ENCODE measurements at regions not wholly inside any gene's neighbourhood (a gene's known extent, or its start where the extent isn't known, plus 50 kb on each side); places are given as distances from the start of the nearest gene placed in this dataset.
"Not testable (repeated sequence)": the region's sequence is repeated elsewhere in the genome, so short reads cannot be mapped to it uniquely, and the experiment has no call there.

DNA sequence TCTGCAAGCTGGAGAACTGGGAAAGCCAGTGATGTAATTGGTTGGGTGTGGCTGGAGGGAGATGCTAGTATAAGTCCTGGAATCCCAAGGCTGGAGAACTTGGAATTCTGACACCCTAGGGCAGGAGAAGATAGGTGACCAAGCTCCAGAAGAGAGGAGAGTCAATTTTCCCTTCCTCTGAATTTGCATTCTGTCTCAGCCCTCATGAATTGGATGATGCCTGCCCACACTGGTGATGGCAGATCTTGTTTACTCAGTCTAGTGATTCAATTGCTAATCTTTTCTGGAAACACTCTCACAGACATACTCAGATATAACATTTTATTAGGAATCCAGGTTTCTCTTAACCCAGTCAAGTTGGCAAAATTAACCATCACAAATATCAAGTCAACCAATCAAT is 287.2 kb downstream of the RDH14 start:
- DNase-seq (no peak), ATAC-seq (replicated peaks) (no peak)
- Mint-ChIP-seq H3K36me3 (no peaks in the 10 kb centered on the region), H3K27ac (no peak overlapping the region), H3K27me3 (no peaks in the 10 kb centered on the region), H3K4me1 (no peaks in the 10 kb centered on the region), H3K4me3 (no peak overlapping the region), H3K9me3 (no peaks in the 10 kb centered on the region)

DNA sequence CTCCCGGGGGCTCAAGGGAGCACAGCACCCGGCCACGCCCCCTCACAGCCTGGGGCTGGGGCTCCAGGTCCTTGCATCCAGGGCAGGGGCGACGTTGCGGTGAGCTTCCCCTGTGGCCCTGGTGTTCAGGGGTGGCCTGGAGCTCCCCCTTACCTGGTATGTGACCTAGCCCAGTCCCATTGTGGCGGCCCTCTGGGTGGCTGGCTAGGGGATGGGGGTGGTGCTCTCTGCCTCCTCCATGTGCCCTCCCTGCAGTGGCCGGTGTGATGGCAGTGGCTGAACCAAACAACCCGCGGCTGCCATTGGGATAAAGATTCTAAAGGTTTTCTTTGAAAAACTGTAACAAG is 288.3 kb downstream of the RDH14 start:
- Mint-ChIP-seq H3K4me1 (no peaks in the 10 kb centered on the region), H3K4me3 (no peak overlapping the region), H3K27me3 (no peaks in the 10 kb centered on the region), H3K36me3 (no peaks in the 10 kb centered on the region), H3K27ac (no peak overlapping the region), H3K9me3 (no peaks in the 10 kb centered on the region)
- DNase-seq: no peak
- ATAC-seq (replicated peaks): no peak

DNA sequence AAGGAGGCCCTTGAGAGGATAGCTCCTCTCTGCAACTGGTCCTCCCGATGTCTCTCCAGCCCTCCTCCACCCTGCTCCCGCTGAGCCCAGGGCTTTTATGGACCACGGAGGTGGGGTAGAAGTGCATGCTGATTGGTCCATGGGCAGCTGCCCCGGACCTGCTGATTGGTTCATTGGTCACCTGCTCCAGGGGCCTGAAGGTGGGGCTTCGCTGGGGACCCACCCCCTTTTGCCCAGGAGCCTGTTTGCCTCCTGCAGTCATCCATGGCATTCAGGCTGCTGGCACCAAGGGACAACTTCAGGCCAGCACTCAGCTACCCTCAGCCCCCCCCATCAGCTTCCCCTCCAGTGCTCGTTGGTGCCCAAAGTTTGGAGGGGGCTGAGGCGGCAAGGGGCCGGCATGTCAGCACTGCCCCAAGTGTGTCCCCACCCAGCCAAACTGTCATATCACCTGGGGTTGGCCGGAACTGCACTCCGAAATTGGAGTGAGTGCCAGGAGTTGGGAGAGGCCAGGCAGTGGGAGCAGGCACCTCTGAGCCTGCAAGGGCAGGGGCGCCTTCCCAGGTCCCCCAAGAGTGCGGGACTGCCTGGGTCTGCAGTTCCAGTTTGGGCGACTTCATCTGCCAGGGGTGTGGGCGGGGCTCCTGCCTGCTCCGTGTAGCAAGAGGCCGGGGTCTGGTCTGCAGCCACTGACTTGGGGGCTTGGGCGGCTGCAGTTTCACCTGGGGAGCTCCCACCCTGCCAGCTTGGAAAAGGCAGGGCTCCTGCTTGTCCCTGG is 288.9 kb downstream of the RDH14 start:
- no peaks in the 10 kb centered on the region for H3K27me3 Mint-ChIP-seq
- no peaks in the 10 kb centered on the region for H3K9me3 Mint-ChIP-seq
- H3K4me1 Mint-ChIP-seq: no peaks in the 10 kb centered on the region
- H3K27ac Mint-ChIP-seq: no peak overlapping the region
- ATAC-seq (replicated peaks): no peak
- no peak for DNase-seq
- no peak overlapping the region for H3K4me3 Mint-ChIP-seq
- H3K36me3 Mint-ChIP-seq: no peaks in the 10 kb centered on the region

DNA sequence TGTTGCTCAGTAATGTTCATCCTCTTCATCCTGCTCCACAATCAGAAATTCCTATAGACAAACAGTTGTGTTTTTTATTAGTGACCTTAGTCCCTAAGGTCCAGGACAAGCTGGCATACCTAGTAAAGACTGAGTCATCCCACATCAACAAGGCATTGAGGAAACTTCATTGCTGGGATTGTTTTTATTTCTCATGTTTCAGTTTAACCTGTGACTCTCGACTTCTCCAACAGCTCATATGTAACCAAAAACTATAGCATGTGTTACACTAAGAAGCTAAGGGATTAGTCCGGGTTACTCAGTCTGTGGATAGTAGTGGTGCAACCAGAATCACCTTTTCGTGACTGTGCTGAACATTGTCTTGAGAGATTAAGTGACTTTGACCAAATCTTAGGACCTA is 292.1 kb downstream of the RDH14 start:
- Mint-ChIP-seq H3K4me3 (no peak overlapping the region), H3K9me3 (no peaks in the 10 kb centered on the region), H3K27ac (no peak overlapping the region), H3K36me3 (no peaks in the 10 kb centered on the region), H3K4me1 (no peaks in the 10 kb centered on the region), H3K27me3 (peaks cover 0 to 4% of the 10 kb centered on the region in 2 donors)
- ATAC-seq (replicated peaks) (no peak), DNase-seq (no peak)

DNA sequence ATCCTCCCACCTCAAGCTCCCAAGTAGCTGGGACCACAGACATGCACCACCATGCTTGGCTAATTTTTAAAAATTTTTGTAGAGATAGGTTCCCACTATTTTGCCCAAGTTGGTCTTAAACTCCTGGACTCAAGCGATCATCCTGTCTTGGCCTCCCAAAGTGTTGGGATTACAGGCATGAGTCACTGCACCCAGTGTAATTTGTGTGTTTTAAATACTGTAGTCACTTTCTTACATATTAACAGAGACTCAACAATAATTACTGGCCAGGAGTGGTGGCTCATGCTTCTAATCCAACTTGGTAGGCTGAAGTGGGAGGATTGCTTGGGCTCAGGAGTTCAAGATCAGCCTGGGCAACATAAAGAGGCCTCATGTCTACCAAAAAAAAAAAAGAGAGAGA is 293.0 kb downstream of the RDH14 start:
- Mint-ChIP-seq H3K36me3 (no peaks in the 10 kb centered on the region), H3K27me3 (peaks cover 0 to 4% of the 10 kb centered on the region in 2 donors), H3K4me3 (no peak overlapping the region), H3K4me1 (no peaks in the 10 kb centered on the region), H3K9me3 (no peaks in the 10 kb centered on the region), H3K27ac (no peak overlapping the region)
- ATAC-seq (replicated peaks): no peak
- DNase-seq: no peak

DNA sequence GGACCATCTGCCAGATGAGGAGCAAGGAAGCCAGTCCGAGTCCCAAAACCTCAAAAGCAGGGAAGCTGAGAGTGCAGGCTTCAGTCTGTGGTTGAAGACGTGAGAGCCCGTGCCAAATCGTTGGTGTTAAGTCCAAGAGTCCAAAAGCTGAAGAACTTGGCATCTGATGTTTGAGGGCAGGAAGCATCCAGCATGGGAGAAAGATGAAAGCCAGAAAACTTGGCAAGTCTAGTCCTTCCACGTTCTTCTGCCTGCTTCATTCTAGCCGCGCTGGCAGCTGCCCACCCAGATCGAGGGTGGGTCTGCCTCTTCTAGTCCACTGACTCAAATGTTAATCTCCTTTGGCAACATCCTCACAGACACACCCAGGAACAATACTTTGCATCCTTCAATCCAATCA is 293.8 kb downstream of the RDH14 start:
- H3K27me3 Mint-ChIP-seq; H3K27ac Mint-ChIP-seq; DNase-seq; H3K4me1 Mint-ChIP-seq; H3K9me3 Mint-ChIP-seq; ATAC-seq (replicated peaks); H3K4me3 Mint-ChIP-seq; H3K36me3 Mint-ChIP-seq: not testable (repeated sequence)

DNA sequence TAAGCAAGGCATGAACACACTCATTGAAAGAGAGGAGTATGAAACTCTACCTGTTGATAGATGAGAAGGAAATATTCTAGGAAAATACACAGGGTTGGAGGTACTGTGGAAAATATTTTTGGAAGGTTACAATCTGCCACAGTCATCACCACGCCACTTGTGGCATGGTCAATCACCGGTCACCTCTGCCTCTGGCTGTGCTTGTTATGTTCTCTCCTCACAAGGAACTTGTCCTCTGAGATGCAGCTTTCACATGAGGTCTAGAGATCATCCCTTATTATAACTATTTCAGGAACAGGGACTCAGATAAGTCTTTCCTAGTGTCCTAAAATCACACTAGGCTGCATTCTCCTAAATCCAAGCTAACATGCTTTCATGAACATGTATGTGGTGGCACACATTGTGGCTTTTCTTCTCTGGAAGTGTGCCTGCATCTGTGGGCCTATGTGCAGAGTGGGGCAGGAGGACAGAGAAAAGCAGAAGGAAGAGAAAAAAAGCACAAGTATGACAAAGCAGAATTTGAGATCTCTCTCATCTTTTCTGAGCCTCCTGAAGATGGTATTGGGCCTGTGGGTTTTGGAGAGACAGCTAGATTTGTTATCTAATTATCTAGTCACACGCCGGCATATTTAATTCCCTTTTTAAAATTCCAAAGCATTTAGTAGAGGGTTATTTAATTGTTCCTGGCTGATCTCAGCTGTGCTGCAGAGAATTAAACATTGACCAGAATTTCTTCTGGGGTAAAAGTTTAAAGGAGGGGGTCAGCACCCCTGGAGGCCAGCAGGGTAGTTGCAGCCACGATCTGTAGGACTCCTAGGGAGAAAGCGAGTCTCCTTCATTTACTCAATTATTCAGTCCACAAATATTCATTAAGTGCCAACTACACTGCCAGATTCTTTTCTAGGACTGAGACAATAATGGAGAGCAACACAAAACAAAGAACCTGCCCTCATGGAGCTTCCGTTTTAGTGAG is 294.6 kb downstream of the RDH14 start:
- H3K9me3 Mint-ChIP-seq: no peaks in the 10 kb centered on the region
- no peak overlapping the region for H3K4me3 Mint-ChIP-seq
- H3K4me1 Mint-ChIP-seq: no peaks in the 10 kb centered on the region
- ATAC-seq (replicated peaks) (no peak), DNase-seq (no peak)
- H3K36me3 Mint-ChIP-seq: no peaks in the 10 kb centered on the region
- H3K27ac Mint-ChIP-seq: no peak overlapping the region
- peaks cover 0 to 4% of the 10 kb centered on the region in 2 donors for H3K27me3 Mint-ChIP-seq

DNA sequence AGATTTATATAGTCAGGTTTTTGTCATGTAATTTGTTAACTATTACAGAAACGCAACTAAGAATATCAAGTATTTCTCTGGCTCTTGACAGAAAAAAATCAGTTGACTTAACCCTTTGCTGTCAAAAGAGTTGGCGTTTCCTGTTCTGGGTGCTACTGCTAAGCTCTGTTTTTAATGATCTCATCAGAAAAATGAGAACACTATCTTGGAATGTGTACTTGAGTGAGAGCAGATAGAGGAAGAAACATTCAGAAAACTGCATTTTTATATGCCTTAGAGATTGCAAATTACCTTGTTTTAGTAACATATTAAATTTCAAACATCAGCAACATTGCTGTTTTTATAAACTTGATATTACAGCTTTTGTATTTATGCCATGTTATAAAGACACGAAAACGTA is 297.9 kb downstream of the RDH14 start:
- H3K27me3 Mint-ChIP-seq: peaks cover 0 to 4% of the 10 kb centered on the region in 2 donors
- DNase-seq (no peak), ATAC-seq (replicated peaks) (no peak)
- H3K27ac Mint-ChIP-seq: no peak overlapping the region
- no peak overlapping the region for H3K4me3 Mint-ChIP-seq
- H3K36me3 Mint-ChIP-seq: no peaks in the 10 kb centered on the region
- H3K4me1 Mint-ChIP-seq: no peaks in the 10 kb centered on the region
- no peaks in the 10 kb centered on the region for H3K9me3 Mint-ChIP-seq

DNA sequence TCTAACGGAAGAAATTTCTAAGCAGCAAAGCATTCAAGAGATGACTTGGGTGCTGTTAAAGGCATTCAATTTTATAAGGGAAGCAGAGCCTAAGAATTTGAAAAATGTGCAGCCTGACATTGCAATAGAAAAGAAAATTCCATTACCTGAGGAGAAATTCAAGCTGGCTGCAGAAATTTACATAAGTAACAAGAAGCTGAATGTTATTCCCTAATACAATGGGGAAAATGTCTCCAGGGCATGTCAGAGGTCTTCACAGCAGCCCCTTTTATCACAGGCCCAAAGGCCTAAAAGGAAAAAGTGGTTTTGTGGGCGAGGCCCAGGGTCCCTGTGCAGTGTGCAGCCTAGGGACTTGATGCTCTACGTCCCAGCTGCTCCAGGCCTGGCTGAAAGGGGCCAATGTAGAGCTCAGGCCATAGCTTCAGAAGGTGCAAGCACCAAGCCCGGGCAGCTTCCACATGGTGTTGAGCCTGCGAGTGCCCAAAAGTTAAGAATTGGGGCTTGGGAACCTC is 306.7 kb downstream of the RDH14 start:
- H3K4me1 Mint-ChIP-seq: no peaks in the 10 kb centered on the region
- DNase-seq (no peak), ATAC-seq (replicated peaks) (no peak)
- no peak overlapping the region for H3K4me3 Mint-ChIP-seq
- H3K27me3 Mint-ChIP-seq: no peaks in the 10 kb centered on the region
- H3K27ac Mint-ChIP-seq: no peak overlapping the region
- no peaks in the 10 kb centered on the region for H3K9me3 Mint-ChIP-seq
- no peaks in the 10 kb centered on the region for H3K36me3 Mint-ChIP-seq

DNA sequence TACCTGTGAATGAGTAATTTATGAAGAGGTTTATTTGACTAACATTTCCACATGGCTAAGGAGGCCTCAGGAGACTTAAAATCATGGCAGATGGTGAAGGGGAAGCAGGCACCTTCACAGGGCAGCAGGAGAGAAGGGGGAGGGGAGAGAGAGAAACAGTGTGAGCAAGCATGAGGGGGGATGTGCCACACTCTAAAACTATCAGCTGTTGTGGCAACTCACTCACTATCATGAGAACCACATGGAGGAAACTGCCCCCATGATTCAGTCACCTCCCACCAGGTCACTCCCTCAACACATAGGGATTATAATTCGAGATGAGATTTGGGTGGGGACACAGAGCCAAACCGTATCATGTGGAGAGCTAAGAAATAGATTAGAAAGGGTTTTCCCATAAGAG is 309.0 kb downstream of the RDH14 start:
- no peaks in the 10 kb centered on the region for H3K27me3 Mint-ChIP-seq
- no peaks in the 10 kb centered on the region for H3K4me1 Mint-ChIP-seq
- H3K9me3 Mint-ChIP-seq: no peaks in the 10 kb centered on the region
- ATAC-seq (replicated peaks) (no peak), DNase-seq (no peak)
- H3K4me3 Mint-ChIP-seq: no peak overlapping the region
- H3K27ac Mint-ChIP-seq: no peak overlapping the region
- H3K36me3 Mint-ChIP-seq: no peaks in the 10 kb centered on the region

DNA sequence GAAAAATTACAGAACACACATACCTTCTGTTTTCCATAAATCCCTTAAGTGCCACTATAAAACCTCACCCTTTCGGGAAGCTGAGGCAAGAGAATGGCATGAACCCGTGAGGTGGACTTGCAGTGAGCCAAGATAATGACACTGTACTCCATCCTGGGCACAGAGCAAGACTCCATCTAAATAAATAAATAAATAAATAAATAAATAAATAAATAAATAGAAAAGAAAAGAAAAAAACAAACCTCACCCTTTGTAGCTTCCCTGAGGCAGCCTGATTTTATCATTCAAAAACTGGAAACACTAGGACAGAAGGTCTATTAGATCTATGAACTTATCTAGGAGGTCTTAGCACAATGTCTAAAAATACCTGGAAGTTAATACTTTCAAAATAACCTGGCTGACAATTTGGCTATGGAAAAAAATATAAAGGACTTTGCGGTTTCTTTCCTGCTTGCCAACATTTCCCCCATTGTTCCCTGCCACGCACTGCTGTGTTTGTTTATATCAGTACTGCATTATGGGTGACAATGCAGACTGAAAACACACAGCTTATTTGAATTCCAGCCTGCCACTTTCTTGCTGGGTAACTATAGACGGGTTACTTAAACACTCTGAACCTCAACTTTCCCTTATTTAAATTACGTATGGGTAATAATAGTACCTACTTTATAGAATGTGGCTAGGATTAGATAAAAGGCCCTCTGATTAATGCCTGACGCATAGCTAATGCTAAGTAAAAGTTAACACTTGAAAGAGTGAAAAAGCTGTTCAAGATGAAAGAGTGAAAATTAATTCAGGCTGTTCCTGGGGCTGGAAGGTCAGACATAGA is 313.0 kb downstream of the RDH14 start:
- H3K36me3 Mint-ChIP-seq: no peaks in the 10 kb centered on the region
- H3K4me3 Mint-ChIP-seq: no peak overlapping the region
- no peaks in the 10 kb centered on the region for H3K4me1 Mint-ChIP-seq
- ATAC-seq (replicated peaks) (no peak), DNase-seq (no peak)
- H3K27me3 Mint-ChIP-seq: peaks cover 7 to 11% of the 10 kb centered on the region in 2 donors
- H3K9me3 Mint-ChIP-seq: no peaks in the 10 kb centered on the region
- H3K27ac Mint-ChIP-seq: no peak overlapping the region

DNA sequence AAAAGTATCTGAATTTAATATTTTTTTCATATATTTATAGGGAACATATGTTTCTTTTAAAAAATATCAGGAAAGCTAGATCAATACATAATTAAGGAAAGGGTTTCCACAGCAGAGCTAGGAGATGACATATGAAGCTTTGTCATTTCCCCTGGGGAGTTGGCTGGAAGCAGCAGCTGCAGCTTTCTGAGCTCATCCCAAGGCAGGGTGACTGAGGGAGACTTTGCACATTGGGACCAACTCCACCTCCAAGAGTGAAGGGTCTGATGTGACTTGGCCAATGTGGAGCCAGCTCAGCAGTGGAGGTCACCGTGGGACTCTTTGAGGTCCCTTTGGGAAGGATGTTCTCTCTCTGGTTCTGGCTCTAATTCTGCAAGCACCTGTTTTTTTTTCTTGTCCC is 315.1 kb downstream of the RDH14 start:
- Mint-ChIP-seq H3K27me3 (peaks cover 7 to 11% of the 10 kb centered on the region in 2 donors), H3K4me1 (no peaks in the 10 kb centered on the region), H3K36me3 (no peaks in the 10 kb centered on the region), H3K9me3 (no peaks in the 10 kb centered on the region), H3K27ac (no peak overlapping the region), H3K4me3 (no peak overlapping the region)
- ATAC-seq (replicated peaks): no peak
- no peak for DNase-seq

DNA sequence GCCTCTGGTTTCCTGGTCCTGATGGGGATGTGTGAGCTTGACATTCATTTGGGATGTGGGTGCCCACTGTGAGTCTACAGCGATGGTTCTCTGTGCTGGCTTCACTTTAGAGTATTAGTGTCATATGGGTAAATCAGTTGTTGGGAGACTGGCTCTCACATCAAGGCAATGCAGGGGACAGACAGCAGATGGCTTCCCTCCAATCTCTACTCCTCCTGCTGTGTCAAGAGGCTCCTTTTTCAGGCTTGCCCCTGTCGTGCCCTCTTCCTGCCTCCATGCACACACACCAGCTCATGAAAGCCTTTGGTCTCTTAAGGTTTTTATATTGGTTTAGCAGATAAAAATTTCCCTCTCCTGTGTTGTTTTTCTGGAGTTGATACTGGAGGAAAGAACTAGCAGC is 315.6 kb downstream of the RDH14 start:
- peaks cover 0 to 2% of the 10 kb centered on the region in 2 donors for H3K9me3 Mint-ChIP-seq
- H3K27me3 Mint-ChIP-seq: peaks cover 7 to 11% of the 10 kb centered on the region in 2 donors
- no peak for DNase-seq
- ATAC-seq (replicated peaks): no peak
- no peaks in the 10 kb centered on the region for H3K4me1 Mint-ChIP-seq
- no peak overlapping the region for H3K4me3 Mint-ChIP-seq
- H3K27ac Mint-ChIP-seq: no peak overlapping the region
- H3K36me3 Mint-ChIP-seq: no peaks in the 10 kb centered on the region

DNA sequence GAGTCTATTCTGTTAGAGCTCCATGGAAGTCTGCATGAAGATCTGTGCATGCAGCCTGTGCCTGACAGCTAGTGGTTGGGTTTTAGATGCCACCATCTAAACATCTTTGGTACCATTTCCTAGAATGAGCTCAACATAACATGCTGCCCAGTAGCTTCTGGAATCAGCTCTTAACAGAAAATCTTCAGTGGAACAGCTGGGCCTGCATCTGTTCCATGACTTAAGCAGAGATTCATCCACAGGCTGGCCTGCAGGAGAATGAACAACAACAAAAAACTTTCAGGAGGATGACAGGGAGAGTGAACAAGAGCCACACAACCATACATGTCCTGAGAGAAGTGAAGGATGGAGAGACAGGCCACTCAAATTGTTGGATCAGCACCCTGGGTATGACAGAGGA is 316.6 kb downstream of the RDH14 start:
- no peaks in the 10 kb centered on the region for H3K36me3 Mint-ChIP-seq
- H3K4me1 Mint-ChIP-seq: no peaks in the 10 kb centered on the region
- no peak for DNase-seq
- H3K4me3 Mint-ChIP-seq: no peak overlapping the region
- H3K27ac Mint-ChIP-seq: no peak overlapping the region
- H3K27me3 Mint-ChIP-seq: peaks cover 7 to 11% of the 10 kb centered on the region in 2 donors
- ATAC-seq (replicated peaks): no peak
- peaks cover 0 to 2% of the 10 kb centered on the region in 2 donors for H3K9me3 Mint-ChIP-seq
